Epithelial cell of proximal tubule (primary cell): ENCODE measurements at regions not wholly inside any gene's neighbourhood (a gene's known extent, or its start where the extent isn't known, plus 50 kb on each side); places are given as distances from the start of the nearest gene placed in this dataset.

Experiments used
- DNase-seq: peaks from one replicate; pipeline ENCODE4 v3.0.0-alpha.2; 2011; ENCODE audit warnings: low read depth
- H3K4me3 ChIP-seq: 2 replicates; pipeline ENCODE4 v1.5.1; 2011; ENCODE audit warnings: low read depth, mild to moderate bottlenecking, low read length
- CTCF ChIP-seq: conservative IDR thresholded peaks from 2 replicates; pipeline ENCODE4 v1.5.1; 2012; ENCODE audit warnings: low read depth, mild to moderate bottlenecking, low read length

- no peak for TF ChIP-seq CTCF
- DNase-seq, result no peak
- H3K4me3 ChIP-seq, result no peak overlapping the region
Measured at GRCh38 chr4:132276185-132276584, 872.9 kb upstream of the PCDH10 start.

GRCh38 chr4:132276989-132277388 lies 872.1 kb upstream of the PCDH10 start:
- H3K4me3 ChIP-seq, result no peak overlapping the region
- DNase-seq, result no peak
- no peak for TF ChIP-seq CTCF

- TF ChIP-seq CTCF, result no peak
- no peak overlapping the region for H3K4me3 ChIP-seq
- no peak for DNase-seq
Measured at GRCh38 chr4:132281733-132282132, 867.4 kb upstream of the PCDH10 start.

GRCh38 chr4:132284910-132285426 lies 864.1 kb upstream of the PCDH10 start:
- TF ChIP-seq CTCF, result no peak
- H3K4me3 ChIP-seq, result no peak overlapping the region
- no peak for DNase-seq

- no peak for TF ChIP-seq CTCF
- H3K4me3 ChIP-seq, result no peak overlapping the region
- no peak for DNase-seq
Measured at GRCh38 chr4:132297346-132297745, 851.7 kb upstream of the PCDH10 start.

- TF ChIP-seq CTCF, result no peak
- H3K4me3 ChIP-seq, result no peak overlapping the region
- DNase-seq, result no peak
Measured at GRCh38 chr4:132299841-132300240, 849.3 kb upstream of the PCDH10 start.

- no peak for TF ChIP-seq CTCF
- no peak for DNase-seq
- H3K4me3 ChIP-seq, result no peak overlapping the region
Measured at GRCh38 chr4:132312521-132312920, 836.6 kb upstream of the PCDH10 start.
